ENCODE measurements at regions not wholly inside any gene's neighbourhood (a gene's known extent, or its start where the extent isn't known, plus 50 kb on each side); places are given as distances from the start of the nearest gene placed in this dataset.

DNA sequence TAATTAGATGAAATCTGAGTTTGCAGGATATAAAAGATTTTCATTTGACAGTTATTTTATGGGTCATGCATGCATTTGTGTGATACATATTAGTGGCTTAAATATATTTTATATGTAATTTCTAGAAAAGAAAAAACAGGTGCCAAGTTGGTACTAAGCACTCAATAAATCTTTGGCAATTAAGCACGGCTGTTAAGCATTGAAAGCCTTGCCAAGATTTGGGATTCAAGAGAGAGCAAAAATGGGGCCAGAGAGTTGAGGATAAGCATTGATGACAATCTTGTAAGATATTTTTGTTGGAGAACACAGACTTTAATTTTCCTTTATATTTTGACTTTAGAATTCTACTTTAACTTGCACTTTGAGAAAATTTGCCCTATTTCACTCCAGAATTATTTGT is 249.8 kb upstream of the MAD2L1 start:
- no peak overlapping the region for H3K23ac ChIP-seq (ENCODE audit: low read depth, low read length)
- H4K5ac ChIP-seq (ENCODE audit: low read depth, low read length), result no peak overlapping the region
- TF ChIP-seq, protein P1, sequence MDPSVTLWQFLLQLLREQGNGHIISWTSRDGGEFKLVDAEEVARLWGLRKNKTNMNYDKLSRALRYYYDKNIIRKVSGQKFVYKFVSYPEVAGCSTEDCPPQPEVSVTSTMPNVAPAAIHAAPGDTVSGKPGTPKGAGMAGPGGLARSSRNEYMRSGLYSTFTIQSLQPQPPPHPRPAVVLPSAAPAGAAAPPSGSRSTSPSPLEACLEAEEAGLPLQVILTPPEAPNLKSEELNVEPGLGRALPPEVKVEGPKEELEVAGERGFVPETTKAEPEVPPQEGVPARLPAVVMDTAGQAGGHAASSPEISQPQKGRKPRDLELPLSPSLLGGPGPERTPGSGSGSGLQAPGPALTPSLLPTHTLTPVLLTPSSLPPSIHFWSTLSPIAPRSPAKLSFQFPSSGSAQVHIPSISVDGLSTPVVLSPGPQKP (IDR thresholded peaks at IDR 0.05; ENCODE audit: borderline replicate concordance, low read depth, low read length), result no peak
- TF ChIP-seq RCOR1 (IDR thresholded peaks at IDR 0.05; ENCODE audit: insufficient replicate concordance, low read length) (no peak), MAFK (IDR thresholded peaks at IDR 0.05; ENCODE audit: low read depth, low read length) (no peak), RFX5 (IDR thresholded peaks at IDR 0.05; ENCODE audit: low read depth, low read length) (no peak), MXI1 (IDR thresholded peaks at IDR 0.05; ENCODE audit: borderline replicate concordance, low read depth, low read length) (no peak), MAZ (IDR thresholded peaks at IDR 0.05; ENCODE audit: borderline replicate concordance, low read depth, low read length) (no peak), POLR2A (IDR thresholded peaks at IDR 0.05; ENCODE audit: low read depth, low read length) (no peak), FOS (IDR thresholded peaks at IDR 0.05; ENCODE audit: low read depth, low read length) (no peak), SMC3 (IDR thresholded peaks at IDR 0.05; ENCODE audit: low read depth, low read length) (no peak), RAD21 (IDR thresholded peaks at IDR 0.05; ENCODE audit: low read length) (no peak), BHLHE40 (IDR thresholded peaks at IDR 0.05; ENCODE audit: low read depth, low read length) (no peak), CHD1 (IDR thresholded peaks at IDR 0.05; ENCODE audit: low read depth, low read length) (no peak), CEBPB (IDR thresholded peaks at IDR 0.05; ENCODE audit: low read depth, low read length) (no peak), NFE2L2 (IDR thresholded peaks at IDR 0.05; ENCODE audit: low read depth, low read length) (no peak)
- TF ChIP-seq, protein P2, sequence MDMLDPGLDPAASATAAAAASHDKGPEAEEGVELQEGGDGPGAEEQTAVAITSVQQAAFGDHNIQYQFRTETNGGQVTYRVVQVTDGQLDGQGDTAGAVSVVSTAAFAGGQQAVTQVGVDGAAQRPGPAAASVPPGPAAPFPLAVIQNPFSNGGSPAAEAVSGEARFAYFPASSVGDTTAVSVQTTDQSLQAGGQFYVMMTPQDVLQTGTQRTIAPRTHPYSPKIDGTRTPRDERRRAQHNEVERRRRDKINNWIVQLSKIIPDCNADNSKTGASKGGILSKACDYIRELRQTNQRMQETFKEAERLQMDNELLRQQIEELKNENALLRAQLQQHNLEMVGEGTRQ (IDR thresholded peaks at IDR 0.05; ENCODE audit: low read depth, low read length), result no peak
- TF ChIP-seq, protein P3, sequence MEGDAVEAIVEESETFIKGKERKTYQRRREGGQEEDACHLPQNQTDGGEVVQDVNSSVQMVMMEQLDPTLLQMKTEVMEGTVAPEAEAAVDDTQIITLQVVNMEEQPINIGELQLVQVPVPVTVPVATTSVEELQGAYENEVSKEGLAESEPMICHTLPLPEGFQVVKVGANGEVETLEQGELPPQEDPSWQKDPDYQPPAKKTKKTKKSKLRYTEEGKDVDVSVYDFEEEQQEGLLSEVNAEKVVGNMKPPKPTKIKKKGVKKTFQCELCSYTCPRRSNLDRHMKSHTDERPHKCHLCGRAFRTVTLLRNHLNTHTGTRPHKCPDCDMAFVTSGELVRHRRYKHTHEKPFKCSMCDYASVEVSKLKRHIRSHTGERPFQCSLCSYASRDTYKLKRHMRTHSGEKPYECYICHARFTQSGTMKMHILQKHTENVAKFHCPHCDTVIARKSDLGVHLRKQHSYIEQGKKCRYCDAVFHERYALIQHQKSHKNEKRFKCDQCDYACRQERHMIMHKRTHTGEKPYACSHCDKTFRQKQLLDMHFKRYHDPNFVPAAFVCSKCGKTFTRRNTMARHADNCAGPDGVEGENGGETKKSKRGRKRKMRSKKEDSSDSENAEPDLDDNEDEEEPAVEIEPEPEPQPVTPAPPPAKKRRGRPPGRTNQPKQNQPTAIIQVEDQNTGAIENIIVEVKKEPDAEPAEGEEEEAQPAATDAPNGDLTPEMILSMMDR (conservative IDR thresholded peaks at IDR 0.05; ENCODE audit: low read depth, low read length), result no peak
- no peaks in the 10 kb centered on the region for H3K9me3 ChIP-seq (ENCODE audit: control insufficient read depth, insufficient read depth, low read length)
- no peak overlapping the region for H4K91ac ChIP-seq (ENCODE audit: insufficient read depth, low read depth, low read length)
- H3K4me2 ChIP-seq (ENCODE audit: low read depth, low read length), result no peak overlapping the region
- no TSS peak for BruUV-seq (replicated peaks)
- H3K18ac ChIP-seq (ENCODE audit: low read depth, low read length), result no peak overlapping the region
- H4K20me1 ChIP-seq (ENCODE audit: insufficient read depth, low read length), result no peaks in the 10 kb centered on the region
- no peak overlapping the region for H2AK5ac ChIP-seq (ENCODE audit: low read depth, low read length)
- H2BK20ac ChIP-seq (ENCODE audit: low read depth, low read length), result no peak overlapping the region
- DNase-seq (no peak), ATAC-seq (ENCODE audit: low read depth) (no peak)
- POLR2A ChIA-PET (ENCODE audit: unreplicated experiment), result no interaction called here
- no peak overlapping the region for H3K9ac ChIP-seq (ENCODE audit: low read depth, low read length)
- dilution Hi-C loops (cut with HindIII; ENCODE audit: low sequenced_read_pairs, unreplicated experiment), result no loop called here
- CTCF ChIA-PET, result no interaction called here
- no peak overlapping the region for H3K56ac ChIP-seq (ENCODE audit: extremely low read depth, insufficient read depth, low read length)
- no peak overlapping the region for H2AK9ac ChIP-seq (replicated peaks; ENCODE audit: low read depth, low read length, poor library complexity)
- no peaks in the 10 kb centered on the region for H3K27me3 ChIP-seq (ENCODE audit: control insufficient read depth, insufficient read depth, low read length)
- no peak overlapping the region for H2BK5ac ChIP-seq (ENCODE audit: low read depth, low read length, poor library complexity, severe bottlenecking)
- H2BK15ac ChIP-seq (ENCODE audit: low read depth, low read length), result no peak overlapping the region
- intact Hi-C loops (cut with micrococcal nuclease), result no loop called here
- in situ Hi-C loops (cut with MboI; ENCODE audit: low sequenced_read_pairs), result no loop called here
- H3K27ac ChIP-seq (ENCODE audit: insufficient read depth, low read length), result no peak overlapping the region
- no peak overlapping the region for H3K4me3 ChIP-seq (ENCODE audit: insufficient read depth, low read depth, low read length)
- H3K14ac ChIP-seq (replicated peaks; ENCODE audit: low read depth, low read length), result no peak overlapping the region
- H4K8ac ChIP-seq (ENCODE audit: low read depth in 2 of 2, low read length in 2 of 2), result no peak overlapping the region
- no peak overlapping the region for H2BK120ac ChIP-seq (ENCODE audit: low read depth, low read length)
- H3K4me1 ChIP-seq (ENCODE audit: control insufficient read depth, insufficient read depth, low read length), result no peaks in the 10 kb centered on the region
- H3K9me1 ChIP-seq (ENCODE audit: insufficient read depth, low read length), result no peaks in the 10 kb centered on the region
- no peaks in the 10 kb centered on the region for H3K79me1 ChIP-seq (ENCODE audit: low read depth in 1 of 2, low read length in 2 of 2)
- no peaks in the 10 kb centered on the region for H3K36me3 ChIP-seq (ENCODE audit: control insufficient read depth, insufficient read depth, low read length)
- H2AFZ ChIP-seq (replicated peaks; ENCODE audit: low read length, poor library complexity), result no peak overlapping the region
- no CpG with 5 or more reads among the region's 1 CpG for WGBS, 2 experiments (ENCODE audit: extremely low coverage in 2 of 2, insufficient read length in 1 of 2)
- no peak overlapping the region for H3K4ac ChIP-seq (ENCODE audit: low read depth, low read length)

Measured in IMR-90 (cell line).